ENCODE measurements at regions not wholly inside any gene's neighbourhood (a gene's known extent, or its start where the extent isn't known, plus 50 kb on each side); places are given as distances from the start of the nearest gene placed in this dataset.

DNA sequence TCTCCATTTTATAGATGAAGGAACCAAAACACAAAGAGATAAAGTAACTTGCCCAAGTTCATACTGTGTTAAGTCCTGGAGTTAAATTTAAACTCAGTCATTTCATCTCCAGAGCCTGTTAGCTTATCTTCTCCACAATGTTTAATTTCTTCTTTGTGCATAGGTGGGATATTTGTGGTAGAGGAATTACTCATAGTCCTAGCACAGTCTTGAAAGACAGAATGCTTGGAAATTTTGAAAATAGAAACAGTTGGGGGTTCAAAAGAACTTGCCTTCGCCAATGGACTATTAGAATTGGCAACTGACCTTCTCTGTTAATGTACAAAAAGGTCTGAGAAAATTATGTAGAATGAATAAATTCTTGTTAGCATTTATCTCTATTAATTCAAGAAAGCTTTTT is 832.0 kb upstream of the PRMT6 start (continued):
- TF ChIP-seq JUND (IDR thresholded peaks at IDR 0.05) = no peak
- no peak for TF ChIP-seq RXRA (IDR thresholded peaks at IDR 0.05)
- TF ChIP-seq GABPA (IDR thresholded peaks at IDR 0.05 in 1 of 2, conservative IDR thresholded peaks at IDR 0.05 in 1 of 2) = no peak
- no peak for TF ChIP-seq HNF4A (conservative IDR thresholded peaks at IDR 0.05)
- no peak for TF ChIP-seq SP1 (IDR thresholded peaks at IDR 0.05)

DNA sequence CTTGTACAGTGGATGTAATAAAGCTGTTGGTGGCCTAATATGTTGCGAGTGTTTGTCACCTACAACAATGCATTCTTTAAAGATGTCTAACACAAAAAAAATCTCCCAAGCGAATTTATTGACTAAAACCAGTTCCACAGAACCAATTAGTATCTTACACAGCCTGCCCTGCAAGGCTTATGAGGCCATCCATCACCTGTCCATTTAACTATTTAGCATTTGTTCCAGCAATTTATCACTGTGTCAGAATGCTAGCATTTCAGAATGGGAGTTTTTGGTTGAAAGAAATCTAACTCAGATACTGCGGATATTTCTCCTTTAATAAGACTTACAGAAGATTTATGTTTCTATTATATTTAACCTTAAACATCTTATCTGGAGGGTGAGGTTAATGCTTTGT is 831.1 kb upstream of the PRMT6 start:
- no peaks in the 10 kb centered on the region for H3K36me3 ChIP-seq (ENCODE audit: control insufficient read depth in 4 of 4, insufficient read depth in 3 of 4, low read depth in 1 of 4, low read length in 3 of 4)
- no peaks in the 10 kb centered on the region for H3K9me3 ChIP-seq (ENCODE audit: control insufficient read depth in 4 of 4, low read length in 3 of 4)
- no peak overlapping the region for H3K27ac ChIP-seq (ENCODE audit: low read depth in 1 of 2, low read length in 2 of 2)
- no peak for TF ChIP-seq YY1 (IDR thresholded peaks at IDR 0.05)
- TF ChIP-seq, protein P1, sequence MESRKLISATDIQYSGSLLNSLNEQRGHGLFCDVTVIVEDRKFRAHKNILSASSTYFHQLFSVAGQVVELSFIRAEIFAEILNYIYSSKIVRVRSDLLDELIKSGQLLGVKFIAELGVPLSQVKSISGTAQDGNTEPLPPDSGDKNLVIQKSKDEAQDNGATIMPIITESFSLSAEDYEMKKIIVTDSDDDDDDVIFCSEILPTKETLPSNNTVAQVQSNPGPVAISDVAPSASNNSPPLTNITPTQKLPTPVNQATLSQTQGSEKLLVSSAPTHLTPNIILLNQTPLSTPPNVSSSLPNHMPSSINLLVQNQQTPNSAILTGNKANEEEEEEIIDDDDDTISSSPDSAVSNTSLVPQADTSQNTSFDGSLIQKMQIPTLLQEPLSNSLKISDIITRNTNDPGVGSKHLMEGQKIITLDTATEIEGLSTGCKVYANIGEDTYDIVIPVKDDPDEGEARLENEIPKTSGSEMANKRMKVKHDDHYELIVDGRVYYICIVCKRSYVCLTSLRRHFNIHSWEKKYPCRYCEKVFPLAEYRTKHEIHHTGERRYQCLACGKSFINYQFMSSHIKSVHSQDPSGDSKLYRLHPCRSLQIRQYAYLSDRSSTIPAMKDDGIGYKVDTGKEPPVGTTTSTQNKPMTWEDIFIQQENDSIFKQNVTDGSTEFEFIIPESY (IDR thresholded peaks at IDR 0.05) = no peak
- H3K9ac ChIP-seq (ENCODE audit: low read depth in 1 of 2, low read length in 2 of 2) = no peak overlapping the region
- no peaks in the 10 kb centered on the region for H3K4me1 ChIP-seq (ENCODE audit: control insufficient read depth in 4 of 4, insufficient read depth in 4 of 4, low read length in 3 of 4)
- H3K27me3 ChIP-seq (ENCODE audit: control insufficient read depth in 4 of 4, insufficient read depth in 4 of 4, low read length in 3 of 4) = peaks cover 0 to 2% (median 0%) of the 10 kb centered on the region in 4 donors
- H3K4me3 ChIP-seq (ENCODE audit: low read depth in 1 of 3, low read length in 3 of 3) = no peak overlapping the region
- DNase-seq (ENCODE audit: low spot score) = no peak
- 69% methylated on average over 3 of the region's 3 CpGs for WGBS

DNA sequence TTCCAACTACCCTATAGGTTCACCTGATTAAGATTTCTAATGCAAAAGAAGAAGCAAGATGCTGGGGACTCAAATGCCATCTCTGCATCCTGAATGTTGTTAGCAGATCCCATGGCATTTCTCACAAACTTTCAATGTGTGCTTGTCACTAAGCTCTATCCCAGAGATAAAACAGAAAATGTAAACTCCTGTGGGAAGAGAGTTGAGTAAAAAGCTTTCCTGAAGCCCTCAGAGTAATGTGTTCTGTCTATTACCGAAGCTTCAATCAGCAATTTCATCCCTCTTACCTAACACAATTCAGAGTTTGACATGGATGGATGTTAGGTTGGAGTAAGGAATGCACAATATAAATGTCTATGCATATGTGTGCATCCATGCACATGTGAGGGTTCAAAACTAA is 829.9 kb upstream of the PRMT6 start:
- Histone ChIP-seq H3K27me3 (ENCODE audit: control insufficient read depth in 4 of 4, insufficient read depth in 4 of 4, low read length in 3 of 4) (peaks cover 0 to 2% (median 0%) of the 10 kb centered on the region in 4 donors), H3K27ac (ENCODE audit: low read depth in 1 of 2, low read length in 2 of 2) (no peak overlapping the region), H3K4me1 (ENCODE audit: control insufficient read depth in 4 of 4, insufficient read depth in 4 of 4, low read length in 3 of 4) (no peaks in the 10 kb centered on the region), H3K9me3 (ENCODE audit: control insufficient read depth in 4 of 4, low read length in 3 of 4) (no peaks in the 10 kb centered on the region), H3K4me3 (ENCODE audit: low read depth in 1 of 3, low read length in 3 of 3) (no peak overlapping the region), H3K36me3 (ENCODE audit: control insufficient read depth in 4 of 4, insufficient read depth in 3 of 4, low read depth in 1 of 4, low read length in 3 of 4) (no peaks in the 10 kb centered on the region), H3K9ac (ENCODE audit: low read depth in 1 of 2, low read length in 2 of 2) (no peak overlapping the region)
- 49% methylated on average over 1 of the region's 1 CpG for WGBS
- no peak for TF ChIP-seq TAF1 (conservative IDR thresholded peaks at IDR 0.05)
- no peak for TF ChIP-seq YY1 (IDR thresholded peaks at IDR 0.05)
- TF ChIP-seq RAD21 (IDR thresholded peaks at IDR 0.05) = no peak
- TF ChIP-seq, protein P1 (IDR thresholded peaks at IDR 0.05) = no peak
- TF ChIP-seq EGR1 (IDR thresholded peaks at IDR 0.05; ENCODE audit: low read depth in 2 of 2) = no peak
- no peak for TF ChIP-seq HNF4A (conservative IDR thresholded peaks at IDR 0.05)
- TF ChIP-seq, protein P2, sequence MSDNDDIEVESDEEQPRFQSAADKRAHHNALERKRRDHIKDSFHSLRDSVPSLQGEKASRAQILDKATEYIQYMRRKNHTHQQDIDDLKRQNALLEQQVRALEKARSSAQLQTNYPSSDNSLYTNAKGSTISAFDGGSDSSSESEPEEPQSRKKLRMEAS (IDR thresholded peaks at IDR 0.05) = no peak
- TF ChIP-seq, protein P3, sequence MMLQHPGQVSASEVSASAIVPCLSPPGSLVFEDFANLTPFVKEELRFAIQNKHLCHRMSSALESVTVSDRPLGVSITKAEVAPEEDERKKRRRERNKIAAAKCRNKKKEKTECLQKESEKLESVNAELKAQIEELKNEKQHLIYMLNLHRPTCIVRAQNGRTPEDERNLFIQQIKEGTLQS (IDR thresholded peaks at IDR 0.05) = no peak
- TF ChIP-seq, protein P4, sequence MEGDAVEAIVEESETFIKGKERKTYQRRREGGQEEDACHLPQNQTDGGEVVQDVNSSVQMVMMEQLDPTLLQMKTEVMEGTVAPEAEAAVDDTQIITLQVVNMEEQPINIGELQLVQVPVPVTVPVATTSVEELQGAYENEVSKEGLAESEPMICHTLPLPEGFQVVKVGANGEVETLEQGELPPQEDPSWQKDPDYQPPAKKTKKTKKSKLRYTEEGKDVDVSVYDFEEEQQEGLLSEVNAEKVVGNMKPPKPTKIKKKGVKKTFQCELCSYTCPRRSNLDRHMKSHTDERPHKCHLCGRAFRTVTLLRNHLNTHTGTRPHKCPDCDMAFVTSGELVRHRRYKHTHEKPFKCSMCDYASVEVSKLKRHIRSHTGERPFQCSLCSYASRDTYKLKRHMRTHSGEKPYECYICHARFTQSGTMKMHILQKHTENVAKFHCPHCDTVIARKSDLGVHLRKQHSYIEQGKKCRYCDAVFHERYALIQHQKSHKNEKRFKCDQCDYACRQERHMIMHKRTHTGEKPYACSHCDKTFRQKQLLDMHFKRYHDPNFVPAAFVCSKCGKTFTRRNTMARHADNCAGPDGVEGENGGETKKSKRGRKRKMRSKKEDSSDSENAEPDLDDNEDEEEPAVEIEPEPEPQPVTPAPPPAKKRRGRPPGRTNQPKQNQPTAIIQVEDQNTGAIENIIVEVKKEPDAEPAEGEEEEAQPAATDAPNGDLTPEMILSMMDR (IDR thresholded peaks at IDR 0.05; ENCODE audit: low read depth, low read length, missing input control) = no peak
- TF ChIP-seq NR2F2 (IDR thresholded peaks at IDR 0.05) = no peak
- no peak for TF ChIP-seq RXRA (IDR thresholded peaks at IDR 0.05)
- TF ChIP-seq HNF4G (IDR thresholded peaks at IDR 0.05) = no peak
- no peak for TF ChIP-seq FOXA2 (IDR thresholded peaks at IDR 0.05)
- no peak for TF ChIP-seq FOXA1 (IDR thresholded peaks at IDR 0.05)
- TF ChIP-seq SP1 (IDR thresholded peaks at IDR 0.05) = no peak
- TF ChIP-seq GABPA (IDR thresholded peaks at IDR 0.05 in 1 of 2, conservative IDR thresholded peaks at IDR 0.05 in 1 of 2) = no peak
- TF ChIP-seq, protein P5, sequence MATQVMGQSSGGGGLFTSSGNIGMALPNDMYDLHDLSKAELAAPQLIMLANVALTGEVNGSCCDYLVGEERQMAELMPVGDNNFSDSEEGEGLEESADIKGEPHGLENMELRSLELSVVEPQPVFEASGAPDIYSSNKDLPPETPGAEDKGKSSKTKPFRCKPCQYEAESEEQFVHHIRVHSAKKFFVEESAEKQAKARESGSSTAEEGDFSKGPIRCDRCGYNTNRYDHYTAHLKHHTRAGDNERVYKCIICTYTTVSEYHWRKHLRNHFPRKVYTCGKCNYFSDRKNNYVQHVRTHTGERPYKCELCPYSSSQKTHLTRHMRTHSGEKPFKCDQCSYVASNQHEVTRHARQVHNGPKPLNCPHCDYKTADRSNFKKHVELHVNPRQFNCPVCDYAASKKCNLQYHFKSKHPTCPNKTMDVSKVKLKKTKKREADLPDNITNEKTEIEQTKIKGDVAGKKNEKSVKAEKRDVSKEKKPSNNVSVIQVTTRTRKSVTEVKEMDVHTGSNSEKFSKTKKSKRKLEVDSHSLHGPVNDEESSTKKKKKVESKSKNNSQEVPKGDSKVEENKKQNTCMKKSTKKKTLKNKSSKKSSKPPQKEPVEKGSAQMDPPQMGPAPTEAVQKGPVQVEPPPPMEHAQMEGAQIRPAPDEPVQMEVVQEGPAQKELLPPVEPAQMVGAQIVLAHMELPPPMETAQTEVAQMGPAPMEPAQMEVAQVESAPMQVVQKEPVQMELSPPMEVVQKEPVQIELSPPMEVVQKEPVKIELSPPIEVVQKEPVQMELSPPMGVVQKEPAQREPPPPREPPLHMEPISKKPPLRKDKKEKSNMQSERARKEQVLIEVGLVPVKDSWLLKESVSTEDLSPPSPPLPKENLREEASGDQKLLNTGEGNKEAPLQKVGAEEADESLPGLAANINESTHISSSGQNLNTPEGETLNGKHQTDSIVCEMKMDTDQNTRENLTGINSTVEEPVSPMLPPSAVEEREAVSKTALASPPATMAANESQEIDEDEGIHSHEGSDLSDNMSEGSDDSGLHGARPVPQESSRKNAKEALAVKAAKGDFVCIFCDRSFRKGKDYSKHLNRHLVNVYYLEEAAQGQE (IDR thresholded peaks at IDR 0.05) = no peak
- no peak for TF ChIP-seq JUND (IDR thresholded peaks at IDR 0.05)
- DNase-seq (ENCODE audit: low spot score) = no peak

Measured in liver (tissue), 8 donors.